Heart left ventricle (tissue), 16 donors: ENCODE measurements at regions not wholly inside any gene's neighbourhood (a gene's known extent, or its start where the extent isn't known, plus 50 kb on each side); places are given as distances from the start of the nearest gene placed in this dataset.

Experiments
- ATAC-seq, 4 donors: fragments of 200-7000 bp; cut with Tn5 transposase; one replicate each; pipeline ENCODE4 v1.9.1; 2020 to 2022; ENCODE audit warnings: moderate library complexity in 4 of 4, mild to moderate bottlenecking in 3 of 4, moderate number of reproducible peaks in 1 of 4
- DNase-seq, 5 donors: peaks; one replicate each; pipeline ENCODE4 v3.0.0-alpha.2; 2020
- H3K27ac ChIP-seq, 12 donors: fragments of 200-600 bp; sonication (generic) in 4 of 12; one replicate each; pipeline versions ENCODE4 v1.5.0 to v1.8.0; 2016 to 2022; ENCODE audit warnings: mild to moderate bottlenecking in 2 of 12
- H3K27me3 ChIP-seq, 9 donors: fragments of 200-600 bp; sonication (generic) in 2 of 9; one replicate each; pipeline versions ENCODE4 v1.5.1 to v1.8.0; 2016 to 2022; ENCODE audit warnings: mild to moderate bottlenecking in 3 of 9
- H3K36me3 ChIP-seq, 9 donors: fragments of 200-600 bp; sonication (generic) in 2 of 9; one replicate each; pipeline versions ENCODE4 v1.5.0 to v1.8.0; 2018 to 2022; ENCODE audit warnings: mild to moderate bottlenecking in 2 of 9
- H3K4me1 ChIP-seq, 12 donors: fragments of 200-600 bp; sonication (generic) in 4 of 12; one replicate each; pipeline versions ENCODE4 v1.5.0 to v1.8.0; 2016 to 2022; ENCODE audit warnings: mild to moderate bottlenecking in 3 of 12
- H3K4me3 ChIP-seq, 12 donors: fragments of 200-600 bp; sonication (generic) in 4 of 12; one replicate each; pipeline versions ENCODE4 v1.5.0 to v1.8.0; 2017 to 2022; ENCODE audit warnings: mild to moderate bottlenecking in 9 of 12, moderate library complexity in 4 of 12
- H3K9me3 ChIP-seq, 12 donors: fragments of 200-600 bp; sonication (generic) in 4 of 12; one replicate each; pipeline versions ENCODE4 v1.5.0 to v1.8.0; 2016 to 2022; ENCODE audit warnings: mild to moderate bottlenecking in 1 of 12
- POLR2A ChIP-seq, 2 donors: fragments of 450-650 bp; IDR thresholded peaks; one replicate each; pipeline ENCODE4 v1.6.1; 2017; ENCODE audit warnings: antibody characterized with exemption in 2 of 2, mild to moderate bottlenecking in 2 of 2, moderate library complexity in 2 of 2
- WGBS, 4 donors: extraction: QIAGEN DNeasy Blood & Tissue Kit in 2 of 4; methylation state at CpG; one replicate each; pipeline versions ENCODE4 v1.1.5 to v1.1.7; 2013 to 2018; 5-methylcytosine and 5-hydroxymethylcytosine counted together
- intact Hi-C, 10 donors: fragments of 100-400 bp; cut with DNase I; formaldehyde crosslinking; loops; one replicate each; pipeline versions ENCODE4 v1.11.1 to v1.14.2; 2022
- TF ChIP-seq, protein P1 (sequence below), 12 donors: fragments of 200-600 bp; sonication (generic) in 4 of 12; IDR thresholded peaks; one replicate each; pipeline versions ENCODE4 v1.5.0 to v1.8.0; 2018 to 2022; ENCODE audit warnings: antibody characterized with exemption in 12 of 12, mild to moderate bottlenecking in 5 of 12
- donor health status: ischemic (EF 13 %, LVEDD 7.1; RV severe dilation, severe dysfunction).
- donor health status: healthy with polysubstance abuse.
- donor health status: DM: no; HTN: yes; CAD: no.
- donor health status: DM: no; HTN: no; CAD: no.
- donor health status: ischemic (EF 25% LVEDD 6.9; RV normal size, moderate dysfunction).
- donor health status: ischemic (EF 25% LVEDD 5.7; RV mildly dilated, moderate dysfunction).
- donor health status: healthy.
- donor health status: DM: yes; HTN: yes; CAD: no.
- donor health status: ischemic (EF 35%, LVEDD 5.7; RV mildly dilated, moderate dysfunction).
- donor health status: nonischemic (EF 11% LVEDD 7.7; RV severe dilation, severe dysfunction).
- donor health status: DM: yes; HTN: yes; CAD: no.
- donor health status: PGD.
- donor health status: ischemic (EF 29% LVEDD 5.4; RV normal size, mild dysfunction).
- donor health status: nonischemic (EF 23%, LVEDD 6.1; RV moderate dilation, normal function).

DNA sequence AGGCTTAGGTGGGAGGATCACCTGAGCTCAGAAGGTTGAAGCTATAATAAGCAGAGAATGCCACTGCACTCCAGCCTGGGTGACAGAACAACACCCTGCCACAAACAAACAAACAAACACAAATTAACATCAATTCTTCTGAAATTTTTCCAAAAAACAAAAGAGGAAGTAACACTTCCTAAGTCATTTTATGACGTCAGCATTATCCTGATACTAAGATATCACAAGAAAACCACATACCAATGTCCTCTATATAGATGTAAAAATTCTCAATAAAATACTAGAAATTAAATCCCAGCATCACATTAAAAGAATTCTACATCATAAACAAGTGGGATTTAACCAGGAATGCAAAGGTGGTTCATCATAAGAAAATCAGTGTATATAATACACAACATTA is 64.4 kb upstream of the STK26 start:
- no peak for TF ChIP-seq POLR2A (IDR thresholded peaks at IDR 0.05)
- TF ChIP-seq, protein P1, sequence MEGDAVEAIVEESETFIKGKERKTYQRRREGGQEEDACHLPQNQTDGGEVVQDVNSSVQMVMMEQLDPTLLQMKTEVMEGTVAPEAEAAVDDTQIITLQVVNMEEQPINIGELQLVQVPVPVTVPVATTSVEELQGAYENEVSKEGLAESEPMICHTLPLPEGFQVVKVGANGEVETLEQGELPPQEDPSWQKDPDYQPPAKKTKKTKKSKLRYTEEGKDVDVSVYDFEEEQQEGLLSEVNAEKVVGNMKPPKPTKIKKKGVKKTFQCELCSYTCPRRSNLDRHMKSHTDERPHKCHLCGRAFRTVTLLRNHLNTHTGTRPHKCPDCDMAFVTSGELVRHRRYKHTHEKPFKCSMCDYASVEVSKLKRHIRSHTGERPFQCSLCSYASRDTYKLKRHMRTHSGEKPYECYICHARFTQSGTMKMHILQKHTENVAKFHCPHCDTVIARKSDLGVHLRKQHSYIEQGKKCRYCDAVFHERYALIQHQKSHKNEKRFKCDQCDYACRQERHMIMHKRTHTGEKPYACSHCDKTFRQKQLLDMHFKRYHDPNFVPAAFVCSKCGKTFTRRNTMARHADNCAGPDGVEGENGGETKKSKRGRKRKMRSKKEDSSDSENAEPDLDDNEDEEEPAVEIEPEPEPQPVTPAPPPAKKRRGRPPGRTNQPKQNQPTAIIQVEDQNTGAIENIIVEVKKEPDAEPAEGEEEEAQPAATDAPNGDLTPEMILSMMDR (IDR thresholded peaks at IDR 0.05): no peak
- peaks cover 0 to 29% (median 0%) of the 10 kb centered on the region in 9 donors for H3K27me3 ChIP-seq
- intact Hi-C loops: no loop called here
- no peak overlapping the region for H3K27ac ChIP-seq
- no peaks in the 10 kb centered on the region for H3K4me1 ChIP-seq
- 28 to 47% (median 41%) methylated on average over 1 of the region's 1 CpG for WGBS, 4 donors
- H3K4me3 ChIP-seq: no peak overlapping the region
- ATAC-seq (no peak), DNase-seq (no peak)
- H3K36me3 ChIP-seq: no peaks in the 10 kb centered on the region
- H3K9me3 ChIP-seq: no peaks in the 10 kb centered on the region

DNA sequence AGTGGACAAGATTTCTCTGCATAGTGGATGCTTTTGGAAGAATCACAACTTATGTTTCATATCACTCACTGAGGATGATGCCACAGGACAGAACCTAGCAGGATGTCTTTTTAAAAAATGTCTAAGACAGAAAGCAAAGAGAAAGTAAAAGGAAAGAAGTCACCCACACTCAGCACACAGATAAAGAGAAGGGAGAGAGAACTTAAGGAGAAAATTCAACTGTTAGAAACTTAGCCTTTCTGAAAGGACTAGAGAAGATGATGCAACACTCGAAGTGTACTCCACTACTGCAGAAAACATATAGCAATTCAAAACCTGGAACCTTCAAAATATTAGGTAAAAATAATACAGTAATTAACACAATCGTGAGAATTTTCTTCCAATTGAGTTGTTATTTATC is 52.8 kb upstream of the STK26 start:
- Histone ChIP-seq H3K4me3 (no peak overlapping the region), H3K9me3 (no peaks in the 10 kb centered on the region), H3K27me3 (peaks cover 0 to 24% (median 0%) of the 10 kb centered on the region in 9 donors), H3K27ac (no peak overlapping the region), H3K36me3 (no peaks in the 10 kb centered on the region), H3K4me1 (no peaks in the 10 kb centered on the region)
- intact Hi-C loops: no loop called here
- DNase-seq (no peak), ATAC-seq (no peak)
- WGBS, 4 donors: 48 to 64% (median 55%) methylated on average over 2 of the region's 2 CpGs
- TF ChIP-seq POLR2A (IDR thresholded peaks at IDR 0.05): no peak
- TF ChIP-seq, protein P1 (IDR thresholded peaks at IDR 0.05): no peak
